CD8-positive, alpha-beta memory T cell (primary cell): ENCODE measurements at regions not wholly inside any gene's neighbourhood (a gene's known extent, or its start where the extent isn't known, plus 50 kb on each side); places are given as distances from the start of the nearest gene placed in this dataset.

Source experiments
- CTCF ChIA-PET: fragments of 350-600 bp; sonication (Branson Sonifier 250); formaldehyde crosslinking; loops from one replicate; lab custom pipeline; 2021; ENCODE audit warnings: antibody characterized with exemption; lab: Charles Lee
- POLR2A ChIA-PET: fragments of 350-600 bp; sonication (Branson Sonifier 250); formaldehyde crosslinking; loops from one replicate; lab custom pipeline; 2021; ENCODE audit warnings: antibody characterized with exemption; lab: Charles Lee
- DNase-seq, 5 donors: peaks; one replicate each; pipeline versions ENCODE4 v3.0.0 to v3.0.0-alpha.2; 2020 to 2022; ENCODE audit warnings: mixed read lengths in 1 of 5
- H3K27ac ChIP-seq: one replicate; pipeline ENCODE4 v1.7.0; 2013; ENCODE audit warnings: low read depth, mild to moderate bottlenecking, low read length, moderate library complexity
- H3K27me3 ChIP-seq: 2 replicates; pipeline ENCODE4 v1.7.0; 2013; ENCODE audit warnings: low read length, mild to moderate bottlenecking; ENCODE audit not compliant: insufficient read depth, poor library complexity, severe bottlenecking
- H3K36me3 ChIP-seq: 2 replicates; pipeline ENCODE4 v1.7.0; 2013; ENCODE audit warnings: mild to moderate bottlenecking, low read length, moderate library complexity; ENCODE audit not compliant: insufficient read depth
- H3K4me1 ChIP-seq: 2 replicates; pipeline ENCODE4 v1.7.0; 2013; ENCODE audit warnings: mild to moderate bottlenecking, low read length, moderate library complexity; ENCODE audit not compliant: insufficient read depth
- H3K4me3 ChIP-seq: 2 replicates; pipeline ENCODE4 v1.7.0; 2013; ENCODE audit warnings: mild to moderate bottlenecking, low read length
- H3K9me3 ChIP-seq: 2 replicates; pipeline ENCODE4 v1.7.0; 2013; ENCODE audit warnings: mild to moderate bottlenecking, low read length
- H3K27ac Mint-ChIP-seq, 8 donors: one replicate each; pipeline ENCODE4 v1.8.0; 2020 to 2021; ENCODE audit warnings: mixed read lengths in 8 of 8, mild to moderate bottlenecking in 6 of 8, inconsistent platforms in 3 of 8, moderate library complexity in 3 of 8
- H3K27me3 Mint-ChIP-seq, 2 donors: one replicate each; pipeline ENCODE4 v1.8.0; 2020 to 2021; ENCODE audit warnings: mixed read lengths in 2 of 2, mild to moderate bottlenecking in 1 of 2, moderate library complexity in 1 of 2
- H3K36me3 Mint-ChIP-seq, 3 donors: one replicate each; pipeline ENCODE4 v1.8.0; 2020 to 2021; ENCODE audit warnings: mixed read lengths in 3 of 3, inconsistent platforms in 1 of 3, mild to moderate bottlenecking in 1 of 3
- H3K4me1 Mint-ChIP-seq, 3 donors: one replicate each; pipeline ENCODE4 v1.8.0; 2020 to 2021; ENCODE audit warnings: mixed read lengths in 3 of 3, inconsistent platforms in 1 of 3, mild to moderate bottlenecking in 1 of 3
- H3K4me3 Mint-ChIP-seq, 7 donors: one replicate each; pipeline ENCODE4 v1.8.0; 2020 to 2021; ENCODE audit warnings: mixed read lengths in 7 of 7, mild to moderate bottlenecking in 6 of 7, moderate library complexity in 4 of 7, inconsistent platforms in 2 of 7
- H3K9me3 Mint-ChIP-seq, 5 donors: one replicate each; pipeline ENCODE4 v1.8.0; 2020 to 2022; ENCODE audit warnings: mixed read lengths in 5 of 5, mild to moderate bottlenecking in 3 of 5, moderate library complexity in 2 of 5, inconsistent platforms in 1 of 5

DNA sequence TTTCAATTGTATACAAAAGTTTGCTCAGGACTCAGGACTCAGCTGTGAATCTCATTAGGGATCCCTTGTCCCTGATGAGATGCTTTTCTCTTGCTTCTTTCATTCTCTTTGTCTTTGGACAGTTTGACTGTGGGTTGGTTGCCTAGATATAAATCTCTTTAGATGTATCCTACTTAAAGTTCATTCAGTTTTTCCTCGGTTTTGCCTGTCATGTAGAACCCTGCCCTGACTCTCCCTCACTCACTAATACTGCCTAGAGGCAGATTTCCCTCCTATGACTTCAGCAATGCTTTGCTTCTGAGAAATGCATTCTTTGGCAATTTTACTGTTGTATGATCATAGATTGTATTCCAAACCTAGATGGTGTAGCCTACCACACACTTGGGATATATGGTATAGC lies 421.4 kb upstream of the TCF4 start:
- H3K27ac Mint-ChIP-seq: no peak overlapping the region
- H3K36me3 Mint-ChIP-seq: no peaks in the 10 kb centered on the region
- ChIA-PET POLR2A (no interaction called here), CTCF (no interaction called here)
- H3K27me3 ChIP-seq: no peaks in the 10 kb centered on the region
- peaks cover 0 to 1% of the 10 kb centered on the region in 2 donors for H3K27me3 Mint-ChIP-seq
- H3K4me1 Mint-ChIP-seq: no peaks in the 10 kb centered on the region
- H3K36me3 ChIP-seq: no peaks in the 10 kb centered on the region
- no peaks in the 10 kb centered on the region for H3K4me1 ChIP-seq
- H3K27ac ChIP-seq: no peak overlapping the region
- H3K9me3 Mint-ChIP-seq: peaks cover 11 to 24% (median 18%) of the 10 kb centered on the region in 5 donors
- H3K4me3 Mint-ChIP-seq: no peak overlapping the region
- no peak for DNase-seq
- H3K4me3 ChIP-seq: no peak overlapping the region
- H3K9me3 ChIP-seq: no peaks in the 10 kb centered on the region

DNA sequence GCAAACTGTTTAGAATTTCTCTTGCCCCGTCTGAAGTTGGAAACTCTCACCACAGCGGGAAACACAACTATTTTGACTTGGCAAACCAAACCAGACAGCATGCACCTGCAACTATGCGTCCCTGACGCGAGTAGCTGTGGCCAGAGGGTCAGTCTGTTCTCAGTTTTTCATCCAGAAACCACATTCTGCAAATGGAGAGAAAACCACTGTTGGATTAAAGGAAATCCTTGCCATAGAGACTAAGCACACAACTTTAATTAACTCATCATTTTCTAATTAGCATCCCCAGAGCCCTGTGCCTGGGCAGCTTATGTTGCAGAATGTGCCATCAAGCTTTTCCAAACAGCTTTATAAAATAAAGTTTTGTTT lies 415.7 kb upstream of the TCF4 start:
- Histone ChIP-seq H3K27ac (no peak overlapping the region), H3K27me3 (no peaks in the 10 kb centered on the region), H3K9me3 (no peaks in the 10 kb centered on the region), H3K36me3 (no peaks in the 10 kb centered on the region), H3K4me1 (no peaks in the 10 kb centered on the region), H3K4me3 (no peak overlapping the region)
- CTCF ChIA-PET: no interaction called here
- Mint-ChIP-seq H3K9me3 (peaks cover 0 to 10% (median 0%) of the 10 kb centered on the region in 5 donors), H3K4me1 (no peaks in the 10 kb centered on the region), H3K27ac (no peak overlapping the region), H3K27me3 (no peaks in the 10 kb centered on the region), H3K4me3 (no peak overlapping the region), H3K36me3 (no peaks in the 10 kb centered on the region)
- POLR2A ChIA-PET: no interaction called here
- no peak for DNase-seq

DNA sequence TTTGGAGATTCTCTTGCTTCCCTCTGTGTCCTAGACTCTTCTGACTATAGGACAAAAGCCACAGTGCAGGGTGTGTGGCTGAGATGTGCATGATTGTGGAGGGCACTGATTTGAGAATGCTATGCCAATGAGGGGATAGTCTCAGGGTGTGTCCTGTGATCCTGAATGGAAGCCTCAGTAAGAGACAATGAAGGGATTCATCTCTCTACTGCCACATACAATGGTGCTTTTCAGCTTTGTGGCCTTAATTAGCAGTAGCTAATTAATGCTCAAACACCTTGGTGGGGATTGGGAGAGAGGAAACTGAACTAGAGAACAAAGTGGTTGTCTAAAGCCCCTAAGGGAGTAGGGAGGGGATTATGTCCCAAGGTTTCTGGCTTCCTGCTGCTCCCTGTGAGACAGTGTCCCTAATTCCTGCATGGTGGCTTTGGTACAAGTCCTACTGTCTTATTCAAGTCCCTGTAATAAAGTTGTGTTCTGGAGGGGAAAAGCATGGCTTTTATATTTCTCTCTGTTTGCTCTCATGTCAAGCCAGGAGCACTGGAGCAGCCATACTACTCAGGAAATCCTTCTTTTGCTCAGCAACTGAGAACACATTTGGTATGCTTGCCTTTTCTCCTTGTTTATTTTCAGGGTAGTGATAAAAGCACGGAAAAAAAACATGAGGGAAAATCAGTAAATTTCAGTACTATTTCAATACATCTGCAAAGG lies 415.2 kb upstream of the TCF4 start:
- no peaks in the 10 kb centered on the region for H3K27me3 ChIP-seq
- H3K36me3 ChIP-seq: no peaks in the 10 kb centered on the region
- H3K4me3 ChIP-seq: no peak overlapping the region
- Mint-ChIP-seq H3K36me3 (no peaks in the 10 kb centered on the region), H3K9me3 (peaks cover 0 to 10% (median 0%) of the 10 kb centered on the region in 5 donors), H3K27me3 (no peaks in the 10 kb centered on the region), H3K4me3 (no peak overlapping the region), H3K27ac (no peak overlapping the region), H3K4me1 (no peaks in the 10 kb centered on the region)
- H3K9me3 ChIP-seq: no peaks in the 10 kb centered on the region
- DNase-seq: no peak
- CTCF ChIA-PET: no interaction called here
- POLR2A ChIA-PET: no interaction called here
- no peaks in the 10 kb centered on the region for H3K4me1 ChIP-seq
- no peak overlapping the region for H3K27ac ChIP-seq

- no peaks in the 10 kb centered on the region for H3K36me3 ChIP-seq
- no peak overlapping the region for H3K27ac ChIP-seq
- no peak for DNase-seq
- H3K4me1 ChIP-seq: no peaks in the 10 kb centered on the region
- no peaks in the 10 kb centered on the region for H3K27me3 ChIP-seq
- no peaks in the 10 kb centered on the region for H3K9me3 ChIP-seq
- Mint-ChIP-seq H3K4me3 (no peak overlapping the region), H3K4me1 (no peaks in the 10 kb centered on the region), H3K27me3 (no peaks in the 10 kb centered on the region), H3K27ac (no peak overlapping the region), H3K36me3 (no peaks in the 10 kb centered on the region), H3K9me3 (peaks cover 0 to 5% (median 0%) of the 10 kb centered on the region in 5 donors)
- POLR2A ChIA-PET: no interaction called here
- H3K4me3 ChIP-seq: no peak overlapping the region
- CTCF ChIA-PET: no interaction called here
Measured at GRCh38 chr18:56001576-56001975, 413.6 kb upstream of the TCF4 start.

GRCh38 chr18:56000041-56000440 lies 412.0 kb upstream of the TCF4 start:
- no peaks in the 10 kb centered on the region for H3K4me1 ChIP-seq
- no peaks in the 10 kb centered on the region for H3K9me3 ChIP-seq
- Mint-ChIP-seq H3K4me3 (no peak overlapping the region), H3K27ac (no peak overlapping the region), H3K4me1 (no peaks in the 10 kb centered on the region), H3K27me3 (no peaks in the 10 kb centered on the region), H3K9me3 (peaks cover 0 to 5% (median 2%) of the 10 kb centered on the region in 5 donors), H3K36me3 (no peaks in the 10 kb centered on the region)
- ChIA-PET POLR2A (no interaction called here), CTCF (no interaction called here)
- H3K4me3 ChIP-seq: no peak overlapping the region
- H3K27me3 ChIP-seq: no peaks in the 10 kb centered on the region
- no peak overlapping the region for H3K27ac ChIP-seq
- no peaks in the 10 kb centered on the region for H3K36me3 ChIP-seq
- no peak for DNase-seq

GRCh38 chr18:55999641-56000040 lies 411.6 kb upstream of the TCF4 start:
- Mint-ChIP-seq H3K27me3 (no peaks in the 10 kb centered on the region), H3K4me3 (no peak overlapping the region), H3K36me3 (no peaks in the 10 kb centered on the region), H3K9me3 (peaks cover 0 to 5% (median 3%) of the 10 kb centered on the region in 5 donors), H3K4me1 (no peaks in the 10 kb centered on the region), H3K27ac (no peak overlapping the region)
- H3K27ac ChIP-seq: no peak overlapping the region
- H3K36me3 ChIP-seq: no peaks in the 10 kb centered on the region
- H3K27me3 ChIP-seq: no peaks in the 10 kb centered on the region
- no peaks in the 10 kb centered on the region for H3K9me3 ChIP-seq
- no peaks in the 10 kb centered on the region for H3K4me1 ChIP-seq
- CTCF ChIA-PET: no interaction called here
- no peak for DNase-seq
- no peak overlapping the region for H3K4me3 ChIP-seq
- POLR2A ChIA-PET: no interaction called here

DNA sequence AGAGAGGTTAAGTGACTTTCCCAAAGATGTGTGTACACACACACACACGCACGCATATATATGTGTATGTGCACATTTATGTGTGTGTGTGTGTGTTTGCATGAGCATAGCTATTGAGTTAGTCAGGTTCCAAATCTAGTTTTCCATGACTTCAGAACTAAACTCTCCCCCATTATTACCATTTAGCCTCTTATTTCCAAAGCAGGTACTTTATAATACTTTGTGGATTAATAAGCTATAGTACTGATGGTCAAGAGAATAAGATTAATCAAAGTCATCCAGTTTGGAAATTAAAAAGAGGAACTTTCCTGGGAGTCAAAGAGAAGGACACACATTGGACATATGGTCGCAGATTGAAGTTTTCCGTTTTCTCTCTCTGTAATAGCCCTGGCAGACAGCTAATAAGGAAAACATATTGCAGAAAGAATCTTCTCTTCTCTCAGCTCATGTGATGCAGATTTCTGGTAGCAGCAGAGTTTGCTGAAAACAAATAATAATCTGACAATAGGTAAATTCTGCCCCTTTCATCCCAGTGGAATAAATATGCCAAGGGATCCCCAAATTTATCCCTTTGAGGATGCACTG lies 410.9 kb upstream of the TCF4 start:
- H3K4me3 ChIP-seq: no peak overlapping the region
- DNase-seq: no peak
- Mint-ChIP-seq H3K4me1 (no peaks in the 10 kb centered on the region), H3K4me3 (no peak overlapping the region), H3K36me3 (no peaks in the 10 kb centered on the region), H3K27me3 (no peaks in the 10 kb centered on the region), H3K27ac (no peak overlapping the region), H3K9me3 (peaks cover 0 to 8% (median 4%) of the 10 kb centered on the region in 5 donors)
- H3K27ac ChIP-seq: no peak overlapping the region
- CTCF ChIA-PET: no interaction called here
- POLR2A ChIA-PET: no interaction called here
- no peaks in the 10 kb centered on the region for H3K36me3 ChIP-seq
- H3K9me3 ChIP-seq: no peaks in the 10 kb centered on the region
- no peaks in the 10 kb centered on the region for H3K27me3 ChIP-seq
- no peaks in the 10 kb centered on the region for H3K4me1 ChIP-seq

DNA sequence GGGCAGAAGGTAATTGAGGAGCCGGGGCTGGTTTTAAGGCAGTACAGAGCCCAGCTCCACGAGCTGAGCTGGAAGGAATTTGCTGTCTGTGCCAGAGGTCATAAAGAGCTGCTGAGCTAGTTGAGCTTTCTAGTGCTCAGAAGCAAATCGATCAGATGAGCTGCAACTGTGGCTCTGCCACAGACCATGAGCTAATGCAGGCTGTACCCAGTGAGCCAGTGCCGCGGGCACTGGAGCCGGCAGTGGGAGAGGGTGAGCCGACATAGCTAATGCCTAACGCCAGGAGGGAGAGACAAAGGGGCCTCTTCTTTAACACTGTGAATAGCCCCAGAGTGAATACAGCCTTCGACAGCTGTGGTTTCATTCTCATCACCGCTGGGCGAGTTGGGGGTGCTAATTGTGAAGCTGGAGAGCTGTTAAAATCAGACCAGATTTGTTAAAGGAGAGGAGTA lies 410.1 kb upstream of the TCF4 start:
- Histone ChIP-seq H3K9me3 (no peaks in the 10 kb centered on the region), H3K36me3 (no peaks in the 10 kb centered on the region), H3K4me1 (no peaks in the 10 kb centered on the region), H3K27me3 (no peaks in the 10 kb centered on the region), H3K4me3 (no peak overlapping the region), H3K27ac (no peak overlapping the region)
- no peaks in the 10 kb centered on the region for H3K27me3 Mint-ChIP-seq
- ChIA-PET CTCF (no interaction called here), POLR2A (no interaction called here)
- H3K9me3 Mint-ChIP-seq: peaks cover 0 to 8% (median 4%) of the 10 kb centered on the region in 5 donors
- no peak for DNase-seq
- no peaks in the 10 kb centered on the region for H3K36me3 Mint-ChIP-seq
- no peak overlapping the region for H3K4me3 Mint-ChIP-seq
- H3K27ac Mint-ChIP-seq: no peak overlapping the region
- H3K4me1 Mint-ChIP-seq: no peaks in the 10 kb centered on the region
